Loucy (cell line): ENCODE measurements at regions not wholly inside any gene's neighbourhood (a gene's known extent, or its start where the extent isn't known, plus 50 kb on each side); places are given as distances from the start of the nearest gene placed in this dataset.

Experiments used
- H2AFZ ChIP-seq: fragments of 200-600 bp; sonication (generic); 2 replicates; pipeline ENCODE4 v1.6.0; 2016; ENCODE audit warnings: antibody characterized with exemption, mild to moderate bottlenecking, low read length, moderate library complexity
- H3F3A ChIP-seq: fragments of 200-600 bp; 2 replicates; pipeline ENCODE4 v1.6.0; 2016; ENCODE audit warnings: antibody characterized with exemption, low read depth, mild to moderate bottlenecking
- H3K27me3 ChIP-seq: fragments of 200-600 bp; sonication (generic); 2 replicates; pipeline ENCODE4 v1.6.1; 2014; ENCODE audit warnings: low read length, mild to moderate bottlenecking; ENCODE audit not compliant: insufficient read depth, poor library complexity, severe bottlenecking
- H3K36me3 ChIP-seq: fragments of 200-600 bp; sonication (generic); 2 replicates; pipeline ENCODE4 v1.6.1; 2016; ENCODE audit warnings: low read length; ENCODE audit not compliant: insufficient read depth
- H3K4me1 ChIP-seq: fragments of 200-600 bp; sonication (generic); 2 replicates; pipeline ENCODE4 v1.5.1; 2014; ENCODE audit warnings: low read length, mild to moderate bottlenecking; ENCODE audit not compliant: insufficient read depth, poor library complexity, severe bottlenecking
- H3K4me2 ChIP-seq: fragments of 200-600 bp; sonication (generic); 2 replicates; pipeline ENCODE4 v1.6.0; 2014; ENCODE audit warnings: antibody characterized with exemption, low read length, low read depth, mild to moderate bottlenecking; ENCODE audit not compliant: poor library complexity, severe bottlenecking
- H3K4me3 ChIP-seq: fragments of 200-600 bp; sonication (generic); 2 replicates; pipeline ENCODE4 v1.5.1; 2014; ENCODE audit warnings: low read length, mild to moderate bottlenecking, mixed read lengths; ENCODE audit not compliant: poor library complexity, severe bottlenecking
- H3K79me2 ChIP-seq: fragments of 200-600 bp; sonication (generic); 2 replicates; pipeline ENCODE4 v1.6.1; 2014; ENCODE audit warnings: low read length; ENCODE audit not compliant: insufficient read depth
- H3K9ac ChIP-seq: fragments of 200-600 bp; sonication (generic); 2 replicates; pipeline ENCODE4 v1.6.0; 2014; ENCODE audit warnings: mild to moderate bottlenecking, low read depth, low read length, moderate library complexity; ENCODE audit not compliant: poor library complexity, severe bottlenecking
- H3K9me2 ChIP-seq: fragments of 200-600 bp; sonication (generic); replicated peaks from 2 replicates; pipeline ENCODE4 v1.6.1; 2016; ENCODE audit warnings: low read depth, low read length, mixed read lengths
- H3K9me3 ChIP-seq: fragments of 200-600 bp; sonication (generic); 2 replicates; pipeline ENCODE4 v1.6.1; 2014; ENCODE audit warnings: mild to moderate bottlenecking, antibody characterized with exemption, low read length, low read depth; ENCODE audit not compliant: insufficient read depth
- H4K20me1 ChIP-seq: fragments of 200-600 bp; sonication (generic); 2 replicates; pipeline ENCODE4 v1.6.0; 2014; ENCODE audit warnings: antibody characterized with exemption, low read length, mild to moderate bottlenecking; ENCODE audit not compliant: insufficient read depth, poor library complexity, severe bottlenecking
- CTCF ChIP-seq: fragments of 200-600 bp; sonication (generic); conservative IDR thresholded peaks from 2 replicates; pipeline ENCODE4 v1.5.1; 2014; ENCODE audit warnings: mild to moderate bottlenecking, antibody characterized with exemption, low read length
- EZH2phosphoT487 ChIP-seq: fragments of 200-600 bp; IDR thresholded peaks from 2 replicates; pipeline ENCODE4 v1.6.1; 2018; ENCODE audit warnings: antibody characterized with exemption, mild to moderate bottlenecking, moderate library complexity, borderline replicate concordance

- no peak for TF ChIP-seq EZH2phosphoT487
- no peak for TF ChIP-seq CTCF
- no peaks in the 10 kb centered on the region for H3K79me2 ChIP-seq
- H3K9me3 ChIP-seq = no peaks in the 10 kb centered on the region
- no peak overlapping the region for H3K4me3 ChIP-seq
- no peak overlapping the region for H2AFZ ChIP-seq
- no peak overlapping the region for H3K4me2 ChIP-seq
- no peaks in the 10 kb centered on the region for H3K9me2 ChIP-seq
- no peaks in the 10 kb centered on the region for H3K4me1 ChIP-seq
- H4K20me1 ChIP-seq = no peaks in the 10 kb centered on the region
- H3K36me3 ChIP-seq = no peaks in the 10 kb centered on the region
- H3F3A ChIP-seq = no peaks in the 10 kb centered on the region
- no peaks in the 10 kb centered on the region for H3K27me3 ChIP-seq
- no peak overlapping the region for H3K9ac ChIP-seq
Measured at GRCh38 chr18:72692086-72692485, 147.9 kb upstream of the CBLN2 start.

DNA sequence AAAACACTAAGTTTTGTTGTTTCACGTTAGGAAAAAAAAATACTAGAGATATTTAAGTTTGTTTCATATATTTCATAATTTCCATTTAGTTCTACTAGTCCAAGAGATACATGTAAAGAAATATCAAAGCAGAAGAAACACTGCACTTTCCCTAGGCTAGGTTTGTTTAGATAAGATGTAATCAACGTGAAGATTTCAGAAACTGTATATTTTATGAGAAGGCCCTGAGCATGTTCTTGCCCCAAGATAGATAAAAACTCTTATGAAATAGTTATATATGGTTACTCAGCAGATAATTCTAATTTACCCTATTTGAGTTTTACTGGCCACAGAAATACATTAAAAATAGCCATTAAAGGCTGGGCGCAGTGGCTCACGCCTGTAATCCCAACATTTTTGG lies 143.6 kb upstream of the CBLN2 start:
- Histone ChIP-seq H3K4me1 (no peaks in the 10 kb centered on the region), H4K20me1 (no peaks in the 10 kb centered on the region), H2AFZ (no peak overlapping the region), H3K4me3 (no peak overlapping the region), H3K9me3 (no peaks in the 10 kb centered on the region), H3K9me2 (no peaks in the 10 kb centered on the region), H3K27me3 (no peaks in the 10 kb centered on the region), H3K79me2 (no peaks in the 10 kb centered on the region), H3K9ac (no peak overlapping the region), H3F3A (no peaks in the 10 kb centered on the region), H3K4me2 (no peak overlapping the region), H3K36me3 (no peaks in the 10 kb centered on the region)
- TF ChIP-seq CTCF (no peak), EZH2phosphoT487 (no peak)

- no peak overlapping the region for H3K9ac ChIP-seq
- no peaks in the 10 kb centered on the region for H4K20me1 ChIP-seq
- H3K4me1 ChIP-seq = no peaks in the 10 kb centered on the region
- H3K4me3 ChIP-seq = no peak overlapping the region
- H3K9me3 ChIP-seq = no peaks in the 10 kb centered on the region
- H3K79me2 ChIP-seq = no peaks in the 10 kb centered on the region
- no peaks in the 10 kb centered on the region for H3K36me3 ChIP-seq
- no peak overlapping the region for H2AFZ ChIP-seq
- no peak overlapping the region for H3K4me2 ChIP-seq
- H3K27me3 ChIP-seq = no peaks in the 10 kb centered on the region
- H3K9me2 ChIP-seq = no peaks in the 10 kb centered on the region
- H3F3A ChIP-seq = no peaks in the 10 kb centered on the region
- no peak for TF ChIP-seq CTCF
- TF ChIP-seq EZH2phosphoT487 = no peak
Measured at GRCh38 chr18:72675394-72675793, 131.3 kb upstream of the CBLN2 start.
